Effector memory CD4-positive, alpha-beta T cell (primary cell): ENCODE measurements at regions not wholly inside any gene's neighbourhood (a gene's known extent, or its start where the extent isn't known, plus 50 kb on each side); places are given as distances from the start of the nearest gene placed in this dataset.

Source experiments
- DNase-seq, 3 donors: peaks; one replicate each; pipeline ENCODE4 v3.0.0-alpha.2; 2020
- H3K27ac ChIP-seq: 2 replicates; pipeline ENCODE4 v1.7.0; 2013; ENCODE audit warnings: mild to moderate bottlenecking, low read length, moderate library complexity; ENCODE audit not compliant: insufficient read depth, poor library complexity, severe bottlenecking
- H3K27me3 ChIP-seq: replicated peaks from 2 replicates; pipeline ENCODE4 v1.7.0; 2013; ENCODE audit warnings: mild to moderate bottlenecking, low read length; ENCODE audit not compliant: insufficient read depth, control insufficient read depth, poor library complexity, severe bottlenecking
- H3K36me3 ChIP-seq: 2 replicates; pipeline ENCODE4 v1.7.0; 2013; ENCODE audit warnings: mild to moderate bottlenecking, low read length, moderate library complexity; ENCODE audit not compliant: control insufficient read depth, insufficient read depth
- H3K4me1 ChIP-seq: 2 replicates; pipeline ENCODE4 v1.7.0; 2013; ENCODE audit warnings: low read length, mild to moderate bottlenecking; ENCODE audit not compliant: control insufficient read depth, insufficient read depth, poor library complexity, severe bottlenecking
- H3K4me3 ChIP-seq: 2 replicates; pipeline ENCODE4 v1.7.0; 2013; ENCODE audit warnings: low read length, low read depth, mild to moderate bottlenecking; ENCODE audit not compliant: insufficient read depth, poor library complexity, severe bottlenecking
- H3K9me3 ChIP-seq: 2 replicates; pipeline ENCODE4 v1.7.0; 2013; ENCODE audit warnings: mild to moderate bottlenecking, low read length, moderate library complexity; ENCODE audit not compliant: control insufficient read depth

DNA sequence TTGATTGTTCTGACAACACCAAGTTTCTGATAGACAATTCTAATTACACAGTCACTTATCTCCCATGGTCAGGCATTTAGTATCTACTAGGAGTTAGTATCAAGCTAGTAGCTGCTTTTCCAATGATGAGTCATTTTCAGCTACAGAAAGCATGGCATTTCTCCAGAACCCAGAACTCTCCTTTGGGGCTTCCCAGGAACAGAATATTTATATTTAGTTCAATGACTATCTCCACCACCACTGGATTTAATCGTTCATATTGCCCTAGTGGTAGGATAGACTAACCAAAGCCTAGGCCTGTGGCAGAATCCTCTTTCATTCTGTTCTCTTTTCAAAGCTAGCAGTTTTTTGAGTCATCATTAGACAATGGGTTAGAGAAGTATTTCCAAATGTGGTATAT lies 569.4 kb downstream of the GABRG1 start:
- H3K27ac ChIP-seq, result no peak overlapping the region
- H3K36me3 ChIP-seq, result no peaks in the 10 kb centered on the region
- no peak overlapping the region for H3K4me3 ChIP-seq
- no peaks in the 10 kb centered on the region for H3K27me3 ChIP-seq
- no peak for DNase-seq
- no peaks in the 10 kb centered on the region for H3K9me3 ChIP-seq
- H3K4me1 ChIP-seq, result no peaks in the 10 kb centered on the region

DNA sequence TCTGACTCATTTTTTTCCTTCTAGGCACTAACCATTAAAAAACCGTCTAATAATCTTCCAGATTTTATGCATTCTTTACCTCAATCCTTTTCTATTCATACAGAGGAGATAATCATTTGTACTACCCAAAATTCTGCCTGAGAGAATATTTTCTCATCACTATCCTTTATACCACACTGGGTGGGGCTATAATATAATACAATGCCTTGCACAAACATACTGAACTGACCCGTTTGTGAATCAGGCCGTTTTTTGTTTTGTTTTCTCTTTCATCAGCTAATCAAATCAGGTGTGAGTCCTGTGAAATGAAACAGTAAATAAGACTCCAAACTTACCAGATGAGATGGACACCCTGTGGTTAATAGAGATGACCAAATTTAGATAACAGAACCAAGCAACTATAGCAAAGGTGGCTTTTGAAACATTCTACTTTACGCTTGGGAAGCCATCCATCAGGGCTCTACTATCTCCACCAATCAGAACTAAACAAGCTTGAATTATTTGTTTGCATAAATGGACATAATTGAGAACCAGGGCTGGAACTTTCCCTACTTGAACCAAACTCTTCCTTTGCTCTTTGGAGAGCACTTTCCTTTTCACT lies 573.0 kb downstream of the GABRG1 start:
- H3K4me1 ChIP-seq, result no peaks in the 10 kb centered on the region
- no peak for DNase-seq
- no peak overlapping the region for H3K27ac ChIP-seq
- H3K9me3 ChIP-seq, result no peaks in the 10 kb centered on the region
- H3K4me3 ChIP-seq, result no peak overlapping the region
- H3K36me3 ChIP-seq, result no peaks in the 10 kb centered on the region
- no peaks in the 10 kb centered on the region for H3K27me3 ChIP-seq

DNA sequence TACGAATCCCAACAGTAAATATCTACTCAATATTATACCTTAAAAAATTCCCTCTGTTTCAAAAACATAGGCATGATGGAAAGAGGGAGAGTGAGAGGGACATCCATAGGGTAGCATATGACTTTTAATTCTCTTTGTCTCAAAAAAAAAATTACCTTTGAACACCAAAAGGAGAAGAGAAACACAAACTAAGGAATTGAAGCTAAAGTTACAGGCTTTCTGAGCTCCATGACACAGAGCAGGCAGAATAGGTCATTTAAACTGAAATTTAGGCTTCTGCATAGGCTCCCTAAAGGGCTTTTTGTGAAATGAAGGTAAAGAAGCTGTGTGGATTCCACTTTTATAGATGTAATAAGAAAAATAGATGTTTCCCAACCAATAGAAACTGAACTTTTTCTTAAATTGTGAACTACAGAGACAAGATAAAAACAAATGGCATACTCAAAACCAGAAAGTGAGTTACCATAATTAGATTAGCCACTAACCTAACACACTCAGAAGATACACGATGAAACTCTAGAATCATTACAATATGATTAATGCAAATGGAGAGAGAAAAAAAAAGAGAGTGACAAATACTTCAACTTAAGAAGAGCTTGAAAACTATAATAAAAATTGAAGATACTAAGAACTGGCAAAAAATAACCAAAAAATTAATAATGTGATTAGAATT lies 584.6 kb downstream of the GABRG1 start:
- H3K9me3 ChIP-seq, result no peaks in the 10 kb centered on the region
- H3K36me3 ChIP-seq, result no peaks in the 10 kb centered on the region
- H3K27ac ChIP-seq, result no peak overlapping the region
- no peak for DNase-seq
- no peaks in the 10 kb centered on the region for H3K27me3 ChIP-seq
- no peak overlapping the region for H3K4me3 ChIP-seq
- H3K4me1 ChIP-seq, result no peaks in the 10 kb centered on the region

DNA sequence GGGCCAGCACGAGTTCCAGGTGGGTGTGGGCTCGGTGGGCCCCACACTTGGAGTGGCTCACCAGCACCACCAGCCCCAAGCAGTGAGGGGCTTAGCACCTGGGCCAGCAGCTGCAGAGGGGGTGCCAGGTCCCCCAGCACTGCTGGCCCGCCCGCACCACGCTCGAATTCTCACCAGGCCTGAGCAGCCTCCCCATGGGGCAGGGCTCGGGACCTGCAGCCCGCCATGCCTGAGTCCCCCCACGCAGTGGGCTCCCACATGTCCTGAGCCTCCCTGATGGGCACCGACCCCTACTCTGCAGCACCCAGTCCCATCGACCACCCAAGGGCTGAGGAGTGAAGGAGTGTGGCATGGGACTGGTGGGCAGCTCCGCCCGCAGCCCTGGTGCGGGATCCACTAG lies 593.4 kb downstream of the GABRG1 start:
- no peaks in the 10 kb centered on the region for H3K27me3 ChIP-seq
- no peaks in the 10 kb centered on the region for H3K4me1 ChIP-seq
- no peaks in the 10 kb centered on the region for H3K9me3 ChIP-seq
- no peaks in the 10 kb centered on the region for H3K36me3 ChIP-seq
- no peak for DNase-seq
- no peak overlapping the region for H3K4me3 ChIP-seq
- no peak overlapping the region for H3K27ac ChIP-seq

DNA sequence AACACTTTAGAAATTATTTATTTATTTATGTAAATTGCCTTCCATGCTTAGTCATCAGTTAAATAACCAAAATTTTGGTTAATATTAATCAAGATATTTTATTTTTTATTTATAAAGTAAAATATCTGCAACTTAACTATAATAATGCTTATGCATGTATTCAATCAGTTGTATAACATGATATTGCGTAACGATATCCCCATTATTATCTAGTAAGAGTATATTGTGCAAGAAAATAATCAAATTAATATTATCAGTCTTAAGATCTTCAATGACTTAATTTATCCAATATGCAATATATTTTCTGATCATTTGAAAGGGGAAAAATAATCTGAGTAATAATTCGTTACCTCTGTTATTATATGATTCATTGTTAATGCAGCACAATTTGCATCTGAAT lies 596.7 kb downstream of the GABRG1 start:
- no peaks in the 10 kb centered on the region for H3K27me3 ChIP-seq
- H3K4me3 ChIP-seq, result no peak overlapping the region
- H3K36me3 ChIP-seq, result no peaks in the 10 kb centered on the region
- DNase-seq, result no peak
- no peak overlapping the region for H3K27ac ChIP-seq
- no peaks in the 10 kb centered on the region for H3K9me3 ChIP-seq
- H3K4me1 ChIP-seq, result no peaks in the 10 kb centered on the region

DNA sequence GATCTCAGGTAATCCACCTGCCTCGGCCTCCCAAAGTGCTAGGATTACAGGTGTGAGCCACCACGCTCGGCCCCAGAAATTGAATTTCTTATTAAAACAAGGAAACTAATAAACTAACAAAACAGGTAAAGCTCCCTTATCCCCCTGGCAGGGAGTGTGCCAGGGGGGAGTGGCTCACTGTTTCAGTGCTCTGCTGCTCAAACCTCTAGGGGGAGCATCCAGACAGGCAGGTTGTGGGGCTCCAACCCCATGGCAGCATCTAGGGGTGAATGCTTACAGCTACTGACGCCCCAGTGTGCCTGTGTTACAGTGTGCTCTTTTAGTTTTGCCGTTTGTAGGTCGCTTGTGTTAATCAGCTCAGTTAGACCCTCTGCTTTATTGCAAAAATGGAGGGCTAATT lies 605.0 kb downstream of the GABRG1 start:
- Histone ChIP-seq H3K4me1 (no peaks in the 10 kb centered on the region), H3K27me3 (no peaks in the 10 kb centered on the region), H3K9me3 (no peaks in the 10 kb centered on the region), H3K27ac (no peak overlapping the region), H3K4me3 (no peak overlapping the region), H3K36me3 (no peaks in the 10 kb centered on the region)
- no peak for DNase-seq

DNA sequence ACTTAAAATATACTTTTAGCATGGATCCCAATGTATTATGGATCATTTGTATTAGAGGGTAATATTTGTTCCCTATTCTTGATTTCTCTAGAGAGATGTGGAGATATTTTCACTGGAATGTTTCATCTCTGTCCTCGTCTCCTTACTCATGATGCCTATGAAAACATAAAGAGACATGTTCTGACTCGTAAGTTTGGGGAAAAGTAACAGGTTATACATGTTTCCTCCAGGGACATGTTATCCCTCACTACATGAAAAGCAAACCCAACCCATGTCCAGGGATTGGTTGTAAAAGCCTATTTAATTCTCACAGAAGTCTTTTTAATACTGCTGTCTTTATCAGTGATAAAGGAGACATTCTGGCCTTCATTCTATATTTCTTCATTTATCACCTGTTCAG lies 621.4 kb downstream of the GABRG1 start:
- Histone ChIP-seq H3K4me3 (no peak overlapping the region), H3K4me1 (no peaks in the 10 kb centered on the region), H3K27me3 (no peaks in the 10 kb centered on the region), H3K36me3 (no peaks in the 10 kb centered on the region), H3K27ac (no peak overlapping the region), H3K9me3 (no peaks in the 10 kb centered on the region)
- no peak for DNase-seq

DNA sequence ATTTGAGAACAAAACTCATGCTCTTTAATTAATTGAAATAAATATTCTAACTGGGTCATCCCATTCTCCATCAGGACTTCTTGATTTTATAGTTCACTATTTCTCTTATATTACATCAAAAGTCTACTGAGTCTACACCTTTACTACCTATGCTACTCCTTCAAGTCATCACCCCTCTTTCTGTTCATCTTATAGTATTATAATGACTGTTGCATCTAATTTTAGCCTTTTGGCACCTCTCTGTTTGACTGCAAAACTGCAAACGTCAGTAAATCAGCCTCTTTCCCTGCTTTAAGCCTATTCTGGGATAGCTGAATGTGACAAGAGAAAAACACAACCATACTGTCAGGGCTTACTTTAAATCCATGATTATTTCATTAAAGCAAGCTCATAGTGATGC lies 639.1 kb downstream of the GABRG1 start:
- H3K36me3 ChIP-seq, result no peaks in the 10 kb centered on the region

DNA sequence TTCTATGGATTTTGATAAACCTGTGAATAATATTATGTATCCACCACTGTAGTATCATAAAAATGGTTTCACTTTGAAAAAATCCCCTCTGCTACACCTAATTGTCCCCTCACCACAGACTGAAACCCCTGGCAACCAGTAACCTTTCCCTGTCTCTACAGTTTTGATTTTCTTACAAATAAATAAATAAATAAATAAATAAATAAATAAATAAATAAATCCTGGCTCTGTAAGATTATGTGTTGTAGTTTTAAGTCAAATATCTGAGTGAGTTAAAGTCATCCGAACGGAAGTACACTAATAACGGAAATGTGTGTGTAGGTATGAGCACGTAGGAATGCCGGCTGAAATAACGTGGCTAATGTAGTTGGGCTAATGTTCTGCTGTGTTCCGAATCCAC lies 641.5 kb downstream of the GABRG1 start:
- DNase-seq, result no peak
- H3K4me1 ChIP-seq, result no peaks in the 10 kb centered on the region
- H3K27ac ChIP-seq, result no peak overlapping the region
- H3K4me3 ChIP-seq, result no peak overlapping the region
- no peaks in the 10 kb centered on the region for H3K27me3 ChIP-seq
- H3K36me3 ChIP-seq, result no peaks in the 10 kb centered on the region
- H3K9me3 ChIP-seq, result no peaks in the 10 kb centered on the region

More for the DNA sequence above, 639.1 kb downstream of the GABRG1 start:
- no peak overlapping the region for H3K4me3 ChIP-seq
- H3K9me3 ChIP-seq, result no peaks in the 10 kb centered on the region
- no peak for DNase-seq
- H3K27me3 ChIP-seq, result no peaks in the 10 kb centered on the region
- H3K27ac ChIP-seq, result no peak overlapping the region
- no peaks in the 10 kb centered on the region for H3K4me1 ChIP-seq

DNA sequence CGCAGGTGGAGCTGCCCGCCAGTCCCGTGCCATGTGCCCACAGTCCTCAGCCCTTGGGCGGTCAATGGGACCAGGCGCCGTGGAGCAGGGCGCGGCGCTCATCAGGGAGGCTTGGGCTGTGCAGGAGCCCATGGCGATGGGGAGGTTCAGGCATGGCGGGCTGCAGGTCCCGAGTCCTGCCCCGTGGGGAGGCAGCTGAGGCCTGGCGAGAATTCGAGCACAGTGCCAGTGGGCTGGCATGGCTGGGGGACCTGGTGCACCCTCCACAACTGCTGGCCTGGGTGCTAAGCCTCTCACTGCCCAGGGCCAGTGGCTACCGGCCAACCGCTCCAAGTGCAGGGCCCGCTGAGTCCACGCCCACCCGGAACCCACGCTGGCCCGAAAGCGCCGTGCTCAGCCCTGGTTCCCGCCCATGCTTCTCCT lies 646.5 kb downstream of the GABRG1 start:
- Histone ChIP-seq H3K27me3 (no peaks in the 10 kb centered on the region), H3K4me3 (no peak overlapping the region), H3K9me3 (no peaks in the 10 kb centered on the region), H3K36me3 (no peaks in the 10 kb centered on the region), H3K4me1 (no peaks in the 10 kb centered on the region), H3K27ac (no peak overlapping the region)
- no peak for DNase-seq
